CD4-positive, alpha-beta T cell treated with Interleukin-4 for 4 hours (primary cell): ENCODE measurements at regions not wholly inside any gene's neighbourhood (a gene's known extent, or its start where the extent isn't known, plus 50 kb on each side); places are given as distances from the start of the nearest gene placed in this dataset.

Experiments used
- DNase-seq: peaks from one replicate; pipeline ENCODE4 v3.0.0-alpha.2; 2020

GRCh38 chr6:95784019-95784418 is 206.7 kb downstream of the MANEA start:
- no peak for DNase-seq

GRCh38 chr6:95784869-95785268 is 207.5 kb downstream of the MANEA start:
- DNase-seq: no peak

GRCh38 chr6:95785785-95786184 is 208.4 kb downstream of the MANEA start:
- no peak for DNase-seq

GRCh38 chr6:95786802-95787201 is 209.5 kb downstream of the MANEA start:
- no peak for DNase-seq

GRCh38 chr6:95790787-95791186 is 213.5 kb downstream of the MANEA start:
- no peak for DNase-seq

GRCh38 chr6:95794749-95795148 is 217.4 kb downstream of the MANEA start:
- DNase-seq: no peak

- no peak for DNase-seq
Observed at GRCh38 chr6:95795927-95796326, 218.6 kb downstream of the MANEA start.

- no peak for DNase-seq
Observed at GRCh38 chr6:95797054-95797453, 218.7 kb upstream of the FUT9 start.

- DNase-seq: no peak
Observed at GRCh38 chr6:95802978-95803377, 212.8 kb upstream of the FUT9 start.

- DNase-seq: no peak
Observed at GRCh38 chr6:95803889-95804288, 211.9 kb upstream of the FUT9 start.

- DNase-seq: no peak
Observed at GRCh38 chr6:95804847-95805541, 210.8 kb upstream of the FUT9 start.

GRCh38 chr6:95805699-95806098 is 210.1 kb upstream of the FUT9 start:
- no peak for DNase-seq

- no peak for DNase-seq
Observed at GRCh38 chr6:95815389-95816056, 200.3 kb upstream of the FUT9 start.

- DNase-seq: no peak
Observed at GRCh38 chr6:95819461-95819860, 196.3 kb upstream of the FUT9 start.

- DNase-seq: no peak
Observed at GRCh38 chr6:95819939-95820338, 195.8 kb upstream of the FUT9 start.

GRCh38 chr6:95830859-95831557 is 184.8 kb upstream of the FUT9 start:
- no peak for DNase-seq

- DNase-seq: no peak
Observed at GRCh38 chr6:95837890-95838289, 177.9 kb upstream of the FUT9 start.

GRCh38 chr6:95841560-95841959 is 174.2 kb upstream of the FUT9 start:
- no peak for DNase-seq

- no peak for DNase-seq
Observed at GRCh38 chr6:95846652-95847051, 169.1 kb upstream of the FUT9 start.

GRCh38 chr6:95847061-95847460 is 168.7 kb upstream of the FUT9 start:
- no peak for DNase-seq

- DNase-seq: no peak
Observed at GRCh38 chr6:95848717-95849116, 167.1 kb upstream of the FUT9 start.

- DNase-seq: no peak
Observed at GRCh38 chr6:95856876-95857364, 158.9 kb upstream of the FUT9 start.

- DNase-seq: no peak
Observed at GRCh38 chr6:95865857-95866256, 149.9 kb upstream of the FUT9 start.

- DNase-seq: no peak
Observed at GRCh38 chr6:95866732-95867131, 149.0 kb upstream of the FUT9 start.
